Urinary bladder (tissue), 3 donors: ENCODE measurements at regions not wholly inside any gene's neighbourhood (a gene's known extent, or its start where the extent isn't known, plus 50 kb on each side); places are given as distances from the start of the nearest gene placed in this dataset.

Source experiments
- DNase-seq: peaks from one replicate; pipeline ENCODE4 v3.0.0-alpha.2; 2015; ENCODE audit errors: extremely low spot score
- H3K27ac ChIP-seq: one replicate; pipeline ENCODE4 v1.5.1; 2013; ENCODE audit warnings: low read depth, mild to moderate bottlenecking, moderate library complexity
- H3K36me3 ChIP-seq: one replicate; pipeline ENCODE4 v1.6.1; 2013; ENCODE audit warnings: mild to moderate bottlenecking, moderate library complexity; ENCODE audit not compliant: insufficient read depth
- H3K4me1 ChIP-seq: one replicate; pipeline ENCODE4 v1.6.1; 2013; ENCODE audit warnings: mild to moderate bottlenecking, moderate library complexity; ENCODE audit not compliant: insufficient read depth
- H3K4me3 ChIP-seq: one replicate; pipeline ENCODE4 v1.5.1; 2013; ENCODE audit warnings: low read depth, low read length
- WGBS: extraction: QIAGEN DNeasy Blood & Tissue Kit; methylation state at CpG from one replicate; pipeline ENCODE4 v1.1.7; 2013; 5-methylcytosine and 5-hydroxymethylcytosine counted together
- donor health status: healthy with polysubstance abuse.
- donor health status: healthy.

DNA sequence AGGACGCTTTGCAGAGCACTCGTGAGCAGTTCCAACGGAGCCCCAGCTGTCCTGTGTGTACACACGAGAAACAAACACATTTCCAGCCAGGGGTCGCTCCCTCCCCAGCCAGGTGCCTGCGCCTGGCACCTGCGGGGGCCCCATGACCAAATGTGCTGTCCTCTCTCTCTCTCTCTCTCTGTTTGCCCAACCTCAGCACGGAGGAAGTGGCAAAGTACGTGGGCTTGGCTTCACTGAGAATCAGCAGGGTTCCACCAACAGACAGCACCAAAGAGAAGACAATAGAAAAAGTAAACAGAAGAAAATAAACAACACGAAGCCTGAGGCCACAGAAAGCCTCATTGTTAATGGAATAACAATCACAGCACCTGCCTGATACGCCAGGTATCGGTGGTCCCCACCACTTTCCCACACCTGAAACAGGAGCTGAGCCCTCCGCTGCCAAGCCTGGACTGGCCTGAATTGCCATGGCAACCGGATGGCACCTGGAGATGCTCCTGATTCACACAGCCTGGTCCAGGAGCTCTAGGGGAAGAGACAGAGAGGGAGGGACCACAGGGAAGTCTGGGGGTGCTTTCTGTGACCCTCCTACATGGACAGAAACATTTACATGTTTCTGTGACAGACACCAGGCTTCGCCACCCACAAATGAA lies 103.9 kb upstream of the CACNA1A start:
- DNase-seq, result no peak
- Histone ChIP-seq H3K4me3 (no peak overlapping the region), H3K27ac (no peak overlapping the region), H3K36me3 (no peaks in the 10 kb centered on the region), H3K4me1 (no peaks in the 10 kb centered on the region)
- WGBS, result 41% methylated on average over 15 of the region's 15 CpGs

DNA sequence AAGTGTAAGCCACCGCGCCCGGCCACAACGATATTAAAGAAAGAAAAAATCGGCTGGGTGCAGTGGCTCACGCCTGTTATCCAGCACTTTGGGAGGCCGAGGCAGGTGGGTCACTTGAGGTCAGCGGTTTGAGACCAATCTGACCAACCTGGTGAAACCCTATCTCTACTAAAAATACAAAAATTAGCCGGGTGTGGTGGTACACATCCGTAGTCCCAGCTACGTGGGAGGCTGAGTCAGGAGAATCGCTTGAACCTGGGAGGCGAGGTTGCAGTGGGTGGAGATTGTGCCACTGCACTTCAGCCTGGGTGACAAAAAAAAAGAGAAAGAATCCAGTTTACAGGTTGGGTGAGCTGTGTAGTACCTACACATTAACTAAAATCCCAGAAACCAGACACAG lies 99.9 kb upstream of the CACNA1A start:
- no peaks in the 10 kb centered on the region for H3K36me3 ChIP-seq
- WGBS, result 87% methylated on average over 13 of the region's 13 CpGs
- no peak overlapping the region for H3K27ac ChIP-seq
- H3K4me1 ChIP-seq, result no peaks in the 10 kb centered on the region
- DNase-seq, result no peak
- no peak overlapping the region for H3K4me3 ChIP-seq

DNA sequence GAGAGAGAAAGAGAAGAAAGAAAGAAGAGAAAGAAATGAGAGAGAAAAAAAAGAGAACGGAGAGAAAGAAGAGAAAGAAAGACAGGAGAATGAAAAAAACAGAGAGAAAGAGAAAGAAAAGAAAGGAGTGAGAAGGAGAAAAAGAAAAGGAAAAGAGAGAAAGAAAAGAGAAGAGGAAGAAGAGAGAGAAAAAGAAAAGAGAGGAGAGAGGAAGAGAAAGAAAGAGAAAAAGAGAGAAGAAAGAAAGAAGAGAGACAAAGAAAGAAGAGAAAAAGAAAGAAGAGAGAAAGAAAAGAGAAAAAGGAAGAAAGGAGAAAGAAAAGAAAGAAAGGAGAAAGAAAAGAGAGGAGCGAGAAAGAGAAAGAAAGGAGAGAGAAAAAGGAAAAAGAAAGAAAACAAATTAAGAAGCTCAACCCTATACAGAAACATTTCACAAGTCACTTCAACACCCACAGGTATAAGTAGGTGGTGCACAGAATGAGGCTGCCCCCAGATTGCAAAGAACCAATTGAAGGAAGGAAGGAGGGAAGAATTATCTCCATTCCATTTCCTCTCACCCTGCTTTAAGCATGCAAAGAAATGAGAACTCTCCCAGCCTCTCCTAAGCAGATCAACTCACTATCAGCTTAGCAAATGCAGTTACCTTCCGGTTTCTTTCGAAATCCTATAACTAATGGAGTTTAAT lies 98.8 kb upstream of the CACNA1A start:
- H3K4me3 ChIP-seq, result no peak overlapping the region
- no peaks in the 10 kb centered on the region for H3K36me3 ChIP-seq
- 76% methylated on average over 4 of the region's 4 CpGs for WGBS
- H3K4me1 ChIP-seq, result no peaks in the 10 kb centered on the region
- no peak overlapping the region for H3K27ac ChIP-seq
- no peak for DNase-seq

DNA sequence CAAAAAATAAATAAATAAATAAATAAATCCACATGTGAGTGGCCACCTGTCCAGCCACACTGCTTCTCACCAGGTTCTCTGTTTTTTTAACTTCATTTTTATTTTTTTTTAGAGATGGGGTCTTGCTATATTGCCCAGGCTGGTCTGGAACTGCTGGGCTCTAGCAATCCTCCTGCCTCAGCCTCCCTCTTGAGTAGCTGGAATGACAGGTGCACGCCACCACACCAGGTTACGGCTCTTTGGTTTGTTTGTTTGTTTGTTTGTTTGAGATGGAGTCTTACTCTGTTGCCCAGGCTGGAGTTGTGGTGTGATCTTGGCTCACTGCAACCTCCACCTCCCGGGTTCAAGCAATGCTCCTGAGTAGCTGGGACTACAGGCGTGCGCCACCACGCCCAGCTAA lies 94.5 kb upstream of the CACNA1A start:
- WGBS, result 76% methylated on average over 6 of the region's 6 CpGs

DNA sequence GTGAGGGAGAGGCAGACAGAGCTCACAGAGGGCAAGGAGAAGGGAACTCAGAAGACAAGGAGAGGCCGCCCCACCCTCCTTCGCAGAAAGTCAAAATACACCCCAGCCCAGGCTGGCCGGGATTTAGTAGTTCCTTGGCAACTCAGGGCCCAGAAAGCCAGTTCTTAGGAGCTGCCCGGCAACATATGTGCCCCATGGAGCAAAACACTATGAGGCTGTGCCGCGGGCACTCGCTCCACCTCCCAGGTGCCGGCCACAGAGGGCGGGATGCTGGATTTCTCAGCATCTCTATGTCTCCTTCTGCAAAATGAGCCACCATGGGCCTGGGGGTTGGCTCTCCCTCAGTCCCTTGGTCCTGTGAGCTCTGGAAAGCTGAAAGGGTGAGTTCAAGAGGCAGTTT lies 93.8 kb upstream of the CACNA1A start:
- DNase-seq, result no peak
- Histone ChIP-seq H3K36me3 (no peaks in the 10 kb centered on the region), H3K27ac (no peak overlapping the region), H3K4me1 (no peaks in the 10 kb centered on the region), H3K4me3 (no peak overlapping the region)
- 80% methylated on average over 9 of the region's 9 CpGs for WGBS

More for the DNA sequence above, 94.5 kb upstream of the CACNA1A start:
- Histone ChIP-seq H3K36me3 (no peaks in the 10 kb centered on the region), H3K4me1 (no peaks in the 10 kb centered on the region), H3K27ac (no peak overlapping the region), H3K4me3 (no peak overlapping the region)
- DNase-seq, result no peak

DNA sequence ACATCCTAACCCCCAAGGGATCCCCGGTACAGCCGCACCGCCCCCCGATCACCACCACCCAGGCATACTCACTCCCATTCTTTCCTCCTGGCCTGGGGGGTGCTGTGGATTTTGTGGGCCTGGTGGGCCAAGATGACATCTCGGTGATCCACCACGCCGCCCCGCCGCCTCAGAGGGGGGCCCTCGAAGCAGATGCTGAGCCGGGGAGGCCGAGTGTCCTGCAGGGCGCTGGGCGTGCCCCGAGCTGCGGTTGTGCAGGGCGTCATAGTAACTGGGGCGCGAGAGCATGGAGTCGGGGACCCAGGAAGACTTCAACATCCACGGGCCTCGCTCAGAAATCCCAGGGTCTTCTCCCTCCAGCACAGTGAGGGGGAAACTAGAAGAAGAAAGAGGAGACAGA lies 93.4 kb upstream of the CACNA1A start:
- whole genome bisulfite sequencing, result 82% methylated on average over 22 of the region's 22 CpGs
- Histone ChIP-seq H3K4me1 (no peaks in the 10 kb centered on the region), H3K4me3 (no peak overlapping the region), H3K27ac (no peak overlapping the region), H3K36me3 (no peaks in the 10 kb centered on the region)
- no peak for DNase-seq

DNA sequence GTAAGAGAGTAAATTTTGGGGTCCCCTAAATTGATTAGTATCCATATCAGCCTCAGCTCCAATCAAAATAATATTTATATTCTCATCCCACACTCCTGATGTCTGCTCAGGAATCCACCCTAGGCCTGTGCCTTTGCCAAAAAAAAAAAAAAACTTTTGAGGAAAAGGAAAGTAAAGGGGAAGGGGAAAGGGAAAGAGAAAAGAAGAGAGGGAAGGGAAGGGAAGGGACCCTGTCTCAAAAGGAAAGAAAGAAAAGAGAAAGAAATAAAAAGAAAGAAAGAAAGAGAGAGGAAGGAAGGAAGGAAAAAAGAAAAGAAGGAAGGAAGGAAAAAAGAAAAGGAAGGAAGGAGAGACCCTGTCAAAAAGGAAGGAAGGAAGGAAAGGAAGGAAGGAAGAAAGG lies 91.8 kb upstream of the CACNA1A start:
- Histone ChIP-seq H3K27ac (no peak overlapping the region), H3K4me3 (no peak overlapping the region), H3K36me3 (no peaks in the 10 kb centered on the region), H3K4me1 (no peaks in the 10 kb centered on the region)
- no peak for DNase-seq

DNA sequence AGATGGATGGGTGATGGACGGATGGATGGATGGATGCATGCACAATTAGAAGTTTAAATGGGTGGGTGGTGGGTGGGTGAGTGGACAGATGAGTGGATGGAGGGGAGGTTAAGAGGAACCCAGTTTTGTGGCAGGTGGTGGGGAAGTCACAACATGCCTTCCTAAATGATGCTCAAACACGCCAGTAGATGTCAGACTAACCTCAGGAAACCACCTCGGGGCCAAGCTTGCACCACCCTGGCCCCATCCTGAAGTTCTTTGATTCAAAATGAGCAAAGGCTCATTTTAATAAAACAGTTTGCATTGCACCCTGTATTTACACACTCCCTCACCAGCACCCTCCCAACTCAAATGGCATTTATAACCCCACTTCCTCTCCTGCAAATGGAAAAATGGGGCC lies 91.4 kb upstream of the CACNA1A start:
- no peak overlapping the region for H3K27ac ChIP-seq
- DNase-seq, result no peak
- WGBS, result under 1% methylated on average over 3 of the region's 3 CpGs
- H3K4me1 ChIP-seq, result no peaks in the 10 kb centered on the region
- no peak overlapping the region for H3K4me3 ChIP-seq
- no peaks in the 10 kb centered on the region for H3K36me3 ChIP-seq

DNA sequence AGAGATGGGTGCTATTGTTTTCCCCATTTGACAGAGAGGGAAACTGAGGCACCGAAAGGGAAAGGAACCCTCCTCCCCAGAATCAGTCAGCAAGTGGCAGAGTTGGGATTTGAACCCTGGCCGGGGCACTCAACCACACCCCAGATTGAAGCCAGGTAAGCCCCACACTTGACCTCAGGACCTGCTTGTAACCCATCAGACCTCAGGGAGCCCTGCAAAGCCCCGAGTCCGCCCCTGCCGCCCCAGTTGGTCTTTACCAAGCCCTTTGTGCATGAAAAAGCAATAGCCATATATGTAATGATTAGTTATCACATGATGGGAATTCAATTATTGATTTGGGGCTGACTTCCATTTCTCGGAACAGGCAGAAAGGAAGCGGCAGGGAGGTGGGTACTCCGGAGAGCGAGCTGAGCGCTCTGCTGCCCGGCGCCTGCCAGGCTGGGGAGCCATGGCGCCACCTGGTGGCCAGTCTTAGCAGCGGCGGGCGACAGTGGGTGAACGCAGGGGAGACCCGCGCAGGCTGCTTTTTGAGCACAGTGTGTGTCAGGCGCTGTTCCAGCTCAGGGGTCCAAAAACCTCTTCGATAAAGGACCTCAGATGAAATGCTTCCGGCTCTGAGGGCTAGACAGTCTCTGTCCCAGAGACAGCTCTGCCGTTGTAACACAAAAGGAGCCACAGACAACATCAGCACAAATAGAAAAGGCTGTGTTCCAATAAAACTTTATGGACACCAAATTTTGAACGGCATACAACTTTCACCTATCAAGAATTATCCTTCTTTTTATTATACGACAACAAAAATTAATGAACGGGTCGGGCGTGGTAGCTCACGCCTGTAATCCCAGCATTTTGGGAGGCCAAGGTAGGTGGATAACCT lies 82.9 kb upstream of the CACNA1A start:
- Histone ChIP-seq H3K36me3 (no peaks in the 10 kb centered on the region), H3K4me1 (no peaks in the 10 kb centered on the region), H3K4me3 (no peak overlapping the region), H3K27ac (no peak overlapping the region)
- 24% methylated on average over 29 of the region's 29 CpGs for WGBS
- DNase-seq, result no peak

DNA sequence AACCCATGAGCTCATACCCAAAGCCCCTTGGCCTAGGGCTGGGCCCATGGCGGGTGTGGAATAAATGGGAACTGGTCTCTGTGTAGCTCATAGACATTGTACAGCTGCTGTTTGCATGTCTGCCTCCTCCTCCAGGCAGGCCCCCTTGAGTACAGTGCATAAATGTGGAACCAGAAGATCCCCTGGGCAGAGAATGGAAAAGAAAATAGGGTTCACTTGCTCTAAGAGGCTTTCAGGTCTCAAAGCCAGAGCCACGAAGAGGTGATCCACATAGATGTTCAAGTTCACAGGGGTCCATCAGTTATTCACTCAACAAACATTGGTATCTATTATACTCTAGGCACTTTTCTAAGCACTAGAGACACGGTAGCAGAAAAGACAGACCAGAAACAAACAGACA lies 79.2 kb upstream of the CACNA1A start:
- H3K27ac ChIP-seq, result no peak overlapping the region
- no peaks in the 10 kb centered on the region for H3K4me1 ChIP-seq
- H3K36me3 ChIP-seq, result no peaks in the 10 kb centered on the region
- no peak overlapping the region for H3K4me3 ChIP-seq
- WGBS, result 70% methylated on average over 3 of the region's 3 CpGs
- DNase-seq, result no peak

DNA sequence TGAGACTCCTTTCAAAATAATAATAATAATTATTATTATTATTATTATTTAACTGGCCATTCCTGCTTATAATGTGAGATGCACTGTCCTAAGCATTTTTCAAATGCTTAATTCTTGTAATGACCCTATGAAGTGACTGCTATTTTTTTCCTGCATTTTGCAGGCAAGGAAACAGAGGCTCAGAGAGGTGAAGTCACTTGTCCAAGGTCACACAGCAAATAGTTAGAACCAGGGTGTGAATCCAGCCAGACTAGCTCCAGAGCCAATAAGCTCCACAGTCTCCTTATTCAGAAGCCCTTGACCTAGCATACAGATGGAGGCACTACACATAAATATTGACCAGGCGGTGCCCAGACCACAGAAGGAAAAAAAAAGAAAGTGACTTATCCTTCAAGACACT lies 77.5 kb upstream of the CACNA1A start:
- WGBS, result 90% methylated on average over 1 of the region's 1 CpG
- no peak overlapping the region for H3K27ac ChIP-seq
- H3K4me1 ChIP-seq, result no peaks in the 10 kb centered on the region
- H3K4me3 ChIP-seq, result no peak overlapping the region
- no peaks in the 10 kb centered on the region for H3K36me3 ChIP-seq
- DNase-seq, result no peak

DNA sequence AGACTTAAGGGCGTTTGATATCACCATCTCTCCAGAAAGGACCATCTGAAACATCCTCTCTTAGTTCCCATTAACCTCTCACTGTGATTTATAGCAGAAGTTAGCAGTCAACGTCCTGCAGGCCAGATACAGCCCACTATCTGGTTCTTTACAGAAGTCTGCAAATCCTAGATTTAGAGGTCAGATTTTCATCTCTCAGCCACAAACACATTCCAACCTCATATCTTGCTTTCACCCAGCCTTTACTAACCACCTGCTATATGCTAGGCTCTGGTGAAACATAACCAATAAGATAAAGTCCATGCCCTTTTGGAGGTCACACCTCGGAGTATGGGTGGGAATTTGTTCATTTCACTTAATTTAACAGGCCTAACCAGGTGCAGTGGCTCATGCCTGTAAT lies 76.8 kb upstream of the CACNA1A start:
- no peaks in the 10 kb centered on the region for H3K4me1 ChIP-seq
- H3K4me3 ChIP-seq, result no peak overlapping the region
- WGBS, result 26% methylated on average over 3 of the region's 3 CpGs
- no peak overlapping the region for H3K27ac ChIP-seq
- no peak for DNase-seq
- H3K36me3 ChIP-seq, result no peaks in the 10 kb centered on the region

DNA sequence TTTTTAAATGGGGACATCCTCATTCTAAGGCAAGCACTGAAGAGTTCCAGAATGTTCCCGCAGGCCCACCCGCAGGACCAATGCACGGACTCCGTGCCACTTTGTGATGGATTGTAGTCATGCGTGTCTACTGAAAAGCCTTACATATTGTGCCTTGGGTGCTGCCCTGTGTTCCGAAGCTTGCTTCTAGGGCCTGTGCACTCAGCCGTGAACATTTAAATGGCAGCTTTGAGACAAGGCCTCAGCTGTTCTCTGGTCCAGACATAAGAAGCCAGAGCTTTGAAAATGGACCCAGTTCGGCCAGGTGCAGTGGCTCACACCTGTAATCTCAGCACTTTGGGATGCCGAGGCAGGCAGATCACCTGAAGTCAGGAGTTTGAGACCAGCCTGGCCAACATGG lies 75.3 kb upstream of the CACNA1A start:
- Histone ChIP-seq H3K36me3 (no peaks in the 10 kb centered on the region), H3K4me1 (no peaks in the 10 kb centered on the region), H3K4me3 (no peak overlapping the region), H3K27ac (no peak overlapping the region)
- WGBS, result 86% methylated on average over 9 of the region's 9 CpGs
- no peak for DNase-seq
